ENCODE measurements at regions not wholly inside any gene's neighbourhood (a gene's known extent, or its start where the extent isn't known, plus 50 kb on each side); places are given as distances from the start of the nearest gene placed in this dataset.

DNA sequence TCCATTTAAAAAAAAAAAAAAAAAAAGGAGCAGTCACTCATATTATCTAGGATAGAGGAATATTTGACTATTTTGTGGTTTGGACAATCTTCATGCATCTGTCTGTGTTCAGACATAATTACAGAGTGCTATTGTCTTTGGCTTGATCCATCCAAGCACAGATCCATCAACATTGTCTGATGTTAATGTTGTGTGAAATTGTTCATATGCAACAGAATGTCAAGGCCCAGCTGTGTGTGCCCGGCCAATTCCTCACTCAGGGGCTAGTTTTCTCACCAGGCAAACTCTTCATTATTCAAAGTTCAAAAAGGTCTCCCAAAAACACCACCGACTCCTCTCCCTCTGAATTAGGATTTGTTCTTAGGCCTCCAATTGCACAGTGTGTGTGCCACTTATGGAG lies 324.9 kb upstream of the TMTC1 start:
- Histone ChIP-seq H3K9ac (ENCODE audit: low read length) (no peak overlapping the region), H3K9me3 (ENCODE audit: control extremely low read depth in 1 of 3, control insufficient read depth in 2 of 3, insufficient read depth in 1 of 3, low read length in 2 of 3) (peaks cover 0 to 11% (median 0%) of the 10 kb centered on the region in 3 donors), H3K4me3 (ENCODE audit: control extremely low read depth in 1 of 5, extremely low read depth in 1 of 5, insufficient read depth in 1 of 5, low read depth in 2 of 5, low read length in 4 of 5) (no peak overlapping the region), H3K27ac (ENCODE audit: low read length in 2 of 2) (no peak overlapping the region), H3K36me3 (replicated peaks in 1 of 2; ENCODE audit: control extremely low read depth in 1 of 2, control insufficient read depth in 1 of 2, extremely low read depth in 1 of 2, insufficient read depth in 2 of 2, low read length in 1 of 2) (no peaks in the 10 kb centered on the region), H3K79me2 (ENCODE audit: control insufficient read depth, insufficient read depth, low read length) (no peaks in the 10 kb centered on the region), H3K4me2 (replicated peaks; ENCODE audit: low read depth, low read length, poor library complexity, severe bottlenecking) (no peak overlapping the region), H3K4me1 (ENCODE audit: control insufficient read depth in 2 of 2, insufficient read depth in 2 of 2, low read length in 2 of 2) (no peaks in the 10 kb centered on the region), H3K27me3 (replicated peaks in 1 of 4; ENCODE audit: control extremely low read depth in 1 of 4, control insufficient read depth in 3 of 4, insufficient read depth in 4 of 4, low read length in 3 of 4) (no peaks in the 10 kb centered on the region), H2AFZ (ENCODE audit: insufficient read depth, low read depth, low read length, poor library complexity, severe bottlenecking) (no peak overlapping the region), H4K20me1 (ENCODE audit: control insufficient read depth, insufficient read depth, low read length, poor library complexity, severe bottlenecking) (no peaks in the 10 kb centered on the region)
- POLR2A ChIA-PET: no interaction called here
- H3K27me3 Mint-ChIP-seq: no peaks in the 10 kb centered on the region
- WGBS (ENCODE audit: insufficient coverage): 100% methylated on average over 2 of the region's 2 CpGs
- CTCF ChIA-PET: no interaction called here
- no peak overlapping the region for H3K27ac Mint-ChIP-seq
- no peak overlapping the region for H3K4me3 Mint-ChIP-seq
- no peaks in the 10 kb centered on the region for H3K4me1 Mint-ChIP-seq
- ATAC-seq (ENCODE audit: low read depth) (no peak), DNase-seq (no peak)
- TF ChIP-seq CTCF (IDR thresholded peaks at IDR 0.05): no peak
- no peak for TF ChIP-seq EZH2 (IDR thresholded peaks at IDR 0.05; ENCODE audit: borderline replicate concordance, insufficient read depth, low read depth, low read length, poor library complexity, severe bottlenecking)
- intact Hi-C loops (cut with micrococcal nuclease): no loop called here
- H3K9me3 Mint-ChIP-seq (ENCODE audit: insufficient read depth): peaks cover 6% of the 10 kb centered on the region

GRCh38 chr12:30106204-30106965 lies 322.6 kb upstream of the TMTC1 start:
- no peak for ATAC-seq (ENCODE audit: low read depth)
- Histone ChIP-seq H3K4me2 (replicated peaks; ENCODE audit: low read depth, low read length, poor library complexity, severe bottlenecking) (no peak overlapping the region), H3K4me3 (ENCODE audit: control extremely low read depth in 1 of 5, extremely low read depth in 1 of 5, insufficient read depth in 1 of 5, low read depth in 2 of 5, low read length in 4 of 5) (no peak overlapping the region), H4K20me1 (ENCODE audit: control insufficient read depth, insufficient read depth, low read length, poor library complexity, severe bottlenecking) (no peaks in the 10 kb centered on the region), H2AFZ (ENCODE audit: insufficient read depth, low read depth, low read length, poor library complexity, severe bottlenecking) (no peak overlapping the region), H3K79me2 (ENCODE audit: control insufficient read depth, insufficient read depth, low read length) (no peaks in the 10 kb centered on the region), H3K4me1 (ENCODE audit: control insufficient read depth in 2 of 2, insufficient read depth in 2 of 2, low read length in 2 of 2) (no peaks in the 10 kb centered on the region), H3K27ac (ENCODE audit: low read length in 2 of 2) (no peak overlapping the region), H3K27me3 (replicated peaks in 1 of 4; ENCODE audit: control extremely low read depth in 1 of 4, control insufficient read depth in 3 of 4, insufficient read depth in 4 of 4, low read length in 3 of 4) (no peaks in the 10 kb centered on the region), H3K9me3 (ENCODE audit: control extremely low read depth in 1 of 3, control insufficient read depth in 2 of 3, insufficient read depth in 1 of 3, low read length in 2 of 3) (peaks cover 0 to 11% (median 0%) of the 10 kb centered on the region in 3 donors), H3K9ac (ENCODE audit: low read length) (no peak overlapping the region), H3K36me3 (replicated peaks in 1 of 2; ENCODE audit: control extremely low read depth in 1 of 2, control insufficient read depth in 1 of 2, extremely low read depth in 1 of 2, insufficient read depth in 2 of 2, low read length in 1 of 2) (no peaks in the 10 kb centered on the region)
- TF ChIP-seq EZH2 (IDR thresholded peaks at IDR 0.05; ENCODE audit: borderline replicate concordance, insufficient read depth, low read depth, low read length, poor library complexity, severe bottlenecking): no peak
- no peak for TF ChIP-seq CTCF (IDR thresholded peaks at IDR 0.05)
- 51% methylated on average over 9 of the region's 9 CpGs for WGBS (ENCODE audit: insufficient coverage)
- no peak for DNase-seq
- intact Hi-C loops (cut with micrococcal nuclease): no loop called here
- ChIA-PET CTCF (no interaction called here), POLR2A (no interaction called here)
- H3K27me3 Mint-ChIP-seq: no peaks in the 10 kb centered on the region
- no peak overlapping the region for H3K27ac Mint-ChIP-seq
- no peaks in the 10 kb centered on the region for H3K4me1 Mint-ChIP-seq
- H3K9me3 Mint-ChIP-seq (ENCODE audit: insufficient read depth): peaks cover 6% of the 10 kb centered on the region
- H3K4me3 Mint-ChIP-seq: no peak overlapping the region
